ENCODE measurements at regions not wholly inside any gene's neighbourhood (a gene's known extent, or its start where the extent isn't known, plus 50 kb on each side); places are given as distances from the start of the nearest gene placed in this dataset.

- DNase-seq (ENCODE audit: low read depth) = no peak
Observed at GRCh38 chr16:79929260-79929965, 328.9 kb upstream of the MAF start.

GRCh38 chr16:79928142-79928873, 327.8 kb upstream of the MAF start:
- DNase-seq (ENCODE audit: low read depth) = no peak

GRCh38 chr16:79926451-79927205, 326.1 kb upstream of the MAF start:
- DNase-seq (ENCODE audit: low read depth) = no peak

GRCh38 chr16:79923431-79923830, 322.9 kb upstream of the MAF start:
- DNase-seq (ENCODE audit: low read depth) = no peak

GRCh38 chr16:79920685-79921084, 320.1 kb upstream of the MAF start:
- no peak for DNase-seq (ENCODE audit: low read depth)

GRCh38 chr16:79918916-79919315, 318.4 kb upstream of the MAF start:
- no peak for DNase-seq (ENCODE audit: low read depth)

GRCh38 chr16:79915761-79916160, 315.2 kb upstream of the MAF start:
- DNase-seq (ENCODE audit: low read depth) = no peak

GRCh38 chr16:79914961-79915720, 314.6 kb upstream of the MAF start:
- no peak for DNase-seq (ENCODE audit: low read depth)

GRCh38 chr16:79912592-79913310, 312.2 kb upstream of the MAF start:
- DNase-seq (ENCODE audit: low read depth) = no peak

- DNase-seq (ENCODE audit: low read depth) = no peak
Observed at GRCh38 chr16:79911660-79912059, 311.1 kb upstream of the MAF start.

GRCh38 chr16:79909571-79909970, 309.0 kb upstream of the MAF start:
- no peak for DNase-seq (ENCODE audit: low read depth)

- DNase-seq (ENCODE audit: low read depth) = no peak
Observed at GRCh38 chr16:79903471-79903870, 302.9 kb upstream of the MAF start.

GRCh38 chr16:79902351-79902750, 301.8 kb upstream of the MAF start:
- no peak for DNase-seq (ENCODE audit: low read depth)

GRCh38 chr16:79901522-79901921, 301.0 kb upstream of the MAF start:
- no peak for DNase-seq (ENCODE audit: low read depth)

GRCh38 chr16:79899716-79900115, 299.2 kb upstream of the MAF start:
- DNase-seq (ENCODE audit: low read depth) = no peak

- DNase-seq (ENCODE audit: low read depth) = no peak
Observed at GRCh38 chr16:79899316-79899715, 298.8 kb upstream of the MAF start.

- DNase-seq (ENCODE audit: low read depth) = no peak
Observed at GRCh38 chr16:79898703-79899102, 298.2 kb upstream of the MAF start.

- no peak for DNase-seq (ENCODE audit: low read depth)
Observed at GRCh38 chr16:79897453-79898146, 297.1 kb upstream of the MAF start.

- DNase-seq (ENCODE audit: low read depth) = no peak
Observed at GRCh38 chr16:79897104-79897452, 296.5 kb upstream of the MAF start.

GRCh38 chr16:79895917-79896203, 295.3 kb upstream of the MAF start:
- no peak for DNase-seq (ENCODE audit: low read depth)

All from stimulated activated CD8-positive, alpha-beta memory T cell treated with anti-CD3 and anti-CD28 coated beads, Interleukin-12 subunit alpha, Interleukin-12 subunit beta, amount 100 ng/mL, for 4 hours (primary cell).